ENCODE measurements at regions not wholly inside any gene's neighbourhood (a gene's known extent, or its start where the extent isn't known, plus 50 kb on each side); places are given as distances from the start of the nearest gene placed in this dataset.

GRCh38 chr14:101116065-101116464 is 212.5 kb upstream of the RTL1 start:
- Histone ChIP-seq H3K9me3 (ENCODE audit: low read depth, low read length) (no peaks in the 10 kb centered on the region), H3K36me3 (ENCODE audit: insufficient read depth, low read length) (no peaks in the 10 kb centered on the region), H3K4me3 (no peak overlapping the region), H3K9ac (ENCODE audit: insufficient read length) (no peak overlapping the region), H3K27ac (no peak overlapping the region)
- TF ChIP-seq POLR2AphosphoS5 (IDR thresholded peaks at IDR 0.05; ENCODE audit: borderline replicate concordance, low read depth, low read length), result no peak
- no peak for TF ChIP-seq FOXP2 (optimal IDR thresholded peaks at IDR 0.05; ENCODE audit: control extremely low read depth, extremely low read length, insufficient read depth)
- no peak for TF ChIP-seq EZH2 (IDR thresholded peaks at IDR 0.05)
- DNase-seq (ENCODE audit: low read depth, low spot score), result no peak

GRCh38 chr14:101116486-101117130 is 213.1 kb upstream of the RTL1 start:
- H3K27ac ChIP-seq, result no peak overlapping the region
- DNase-seq (ENCODE audit: low read depth, low spot score), result no peak
- no peak for TF ChIP-seq POLR2AphosphoS5 (IDR thresholded peaks at IDR 0.05; ENCODE audit: borderline replicate concordance, low read depth, low read length)
- TF ChIP-seq FOXP2 (optimal IDR thresholded peaks at IDR 0.05; ENCODE audit: control extremely low read depth, extremely low read length, insufficient read depth), result no peak
- no peak for TF ChIP-seq EZH2 (IDR thresholded peaks at IDR 0.05)
- H3K9me3 ChIP-seq (ENCODE audit: low read depth, low read length), result no peaks in the 10 kb centered on the region
- no peak overlapping the region for H3K9ac ChIP-seq (ENCODE audit: insufficient read length)
- no peaks in the 10 kb centered on the region for H3K36me3 ChIP-seq (ENCODE audit: insufficient read depth, low read length)
- no peak overlapping the region for H3K4me3 ChIP-seq

GRCh38 chr14:101117543-101117942 is 214.0 kb upstream of the RTL1 start:
- no peak overlapping the region for H3K27ac ChIP-seq
- H3K36me3 ChIP-seq (ENCODE audit: insufficient read depth, low read length), result no peaks in the 10 kb centered on the region
- no peak overlapping the region for H3K4me3 ChIP-seq
- DNase-seq (ENCODE audit: low read depth, low spot score), result no peak
- TF ChIP-seq POLR2AphosphoS5 (IDR thresholded peaks at IDR 0.05; ENCODE audit: borderline replicate concordance, low read depth, low read length) (no peak), FOXP2 (optimal IDR thresholded peaks at IDR 0.05; ENCODE audit: control extremely low read depth, extremely low read length, insufficient read depth) (no peak), EZH2 (IDR thresholded peaks at IDR 0.05) (no peak)
- no peaks in the 10 kb centered on the region for H3K9me3 ChIP-seq (ENCODE audit: low read depth, low read length)
- H3K9ac ChIP-seq (ENCODE audit: insufficient read length), result no peak overlapping the region

GRCh38 chr14:101118233-101118632 is 214.7 kb upstream of the RTL1 start:
- no peak for DNase-seq (ENCODE audit: low read depth, low spot score)
- Histone ChIP-seq H3K9me3 (ENCODE audit: low read depth, low read length) (no peaks in the 10 kb centered on the region), H3K4me3 (no peak overlapping the region), H3K36me3 (ENCODE audit: insufficient read depth, low read length) (no peaks in the 10 kb centered on the region), H3K27ac (no peak overlapping the region), H3K9ac (ENCODE audit: insufficient read length) (no peak overlapping the region)
- TF ChIP-seq FOXP2 (optimal IDR thresholded peaks at IDR 0.05; ENCODE audit: control extremely low read depth, extremely low read length, insufficient read depth) (no peak), EZH2 (IDR thresholded peaks at IDR 0.05) (no peak), POLR2AphosphoS5 (IDR thresholded peaks at IDR 0.05; ENCODE audit: borderline replicate concordance, low read depth, low read length) (no peak)

- Histone ChIP-seq H3K9me3 (ENCODE audit: low read depth, low read length) (no peaks in the 10 kb centered on the region), H3K27ac (no peak overlapping the region), H3K9ac (ENCODE audit: insufficient read length) (no peak overlapping the region), H3K36me3 (ENCODE audit: insufficient read depth, low read length) (no peaks in the 10 kb centered on the region), H3K4me3 (no peak overlapping the region)
- no peak for DNase-seq (ENCODE audit: low read depth, low spot score)
- TF ChIP-seq POLR2AphosphoS5 (IDR thresholded peaks at IDR 0.05; ENCODE audit: borderline replicate concordance, low read depth, low read length) (no peak), EZH2 (IDR thresholded peaks at IDR 0.05) (no peak), FOXP2 (optimal IDR thresholded peaks at IDR 0.05; ENCODE audit: control extremely low read depth, extremely low read length, insufficient read depth) (no peak)
Observed at GRCh38 chr14:101118746-101119591, 215.4 kb upstream of the RTL1 start.

GRCh38 chr14:101119830-101120571 is 216.5 kb upstream of the RTL1 start:
- Histone ChIP-seq H3K9me3 (ENCODE audit: low read depth, low read length) (no peaks in the 10 kb centered on the region), H3K4me3 (no peak overlapping the region), H3K36me3 (ENCODE audit: insufficient read depth, low read length) (no peaks in the 10 kb centered on the region), H3K27ac (no peak overlapping the region), H3K9ac (ENCODE audit: insufficient read length) (no peak overlapping the region)
- DNase-seq (ENCODE audit: low read depth, low spot score), result no peak
- no peak for TF ChIP-seq POLR2AphosphoS5 (IDR thresholded peaks at IDR 0.05; ENCODE audit: borderline replicate concordance, low read depth, low read length)
- no peak for TF ChIP-seq FOXP2 (optimal IDR thresholded peaks at IDR 0.05; ENCODE audit: control extremely low read depth, extremely low read length, insufficient read depth)
- TF ChIP-seq EZH2 (IDR thresholded peaks at IDR 0.05), result no peak

- H3K36me3 ChIP-seq (ENCODE audit: insufficient read depth, low read length), result no peaks in the 10 kb centered on the region
- no peak for TF ChIP-seq EZH2 (IDR thresholded peaks at IDR 0.05)
- DNase-seq (ENCODE audit: low read depth, low spot score), result no peak
- no peak overlapping the region for H3K27ac ChIP-seq
- H3K9me3 ChIP-seq (ENCODE audit: low read depth, low read length), result no peaks in the 10 kb centered on the region
- H3K4me3 ChIP-seq, result no peak overlapping the region
- no peak overlapping the region for H3K9ac ChIP-seq (ENCODE audit: insufficient read length)
Observed at GRCh38 chr14:101120641-101121507, 217.4 kb upstream of the RTL1 start.

All from SK-N-MC (cell line).